ENCODE measurements at regions not wholly inside any gene's neighbourhood (a gene's known extent, or its start where the extent isn't known, plus 50 kb on each side); places are given as distances from the start of the nearest gene placed in this dataset.

DNA sequence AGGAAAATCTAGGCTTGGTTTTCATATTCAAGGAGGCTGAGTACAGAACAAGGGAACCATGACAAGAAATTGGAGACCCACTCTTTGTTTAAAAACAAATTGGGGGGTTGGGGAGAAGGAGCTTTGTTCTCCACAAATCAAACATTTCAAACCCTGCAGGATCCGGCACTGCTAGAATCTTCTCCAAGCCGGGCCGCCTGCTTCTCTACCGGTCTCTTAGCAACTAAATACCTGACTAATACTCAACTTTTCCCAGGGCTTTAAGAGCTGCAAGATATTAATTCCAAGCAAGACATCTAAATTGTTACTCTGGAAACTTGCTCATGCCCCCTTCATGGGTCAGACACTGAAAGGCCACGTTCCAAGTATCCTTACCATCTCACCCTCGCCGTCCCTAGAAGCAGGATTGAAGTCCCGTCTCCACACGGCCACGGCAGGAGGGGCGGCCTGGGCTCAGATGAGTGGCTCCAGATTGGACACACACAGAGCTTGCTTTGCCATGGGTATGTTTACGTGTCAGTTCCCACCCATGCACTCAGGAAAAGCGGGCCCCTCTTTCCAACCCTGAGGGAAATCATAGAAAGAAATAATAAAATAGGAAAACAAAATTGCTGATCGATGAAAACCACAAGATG, 126.4 kb upstream of the CDH4 start:
- no peak for DNase-seq (ENCODE audit: low spot score)

DNA sequence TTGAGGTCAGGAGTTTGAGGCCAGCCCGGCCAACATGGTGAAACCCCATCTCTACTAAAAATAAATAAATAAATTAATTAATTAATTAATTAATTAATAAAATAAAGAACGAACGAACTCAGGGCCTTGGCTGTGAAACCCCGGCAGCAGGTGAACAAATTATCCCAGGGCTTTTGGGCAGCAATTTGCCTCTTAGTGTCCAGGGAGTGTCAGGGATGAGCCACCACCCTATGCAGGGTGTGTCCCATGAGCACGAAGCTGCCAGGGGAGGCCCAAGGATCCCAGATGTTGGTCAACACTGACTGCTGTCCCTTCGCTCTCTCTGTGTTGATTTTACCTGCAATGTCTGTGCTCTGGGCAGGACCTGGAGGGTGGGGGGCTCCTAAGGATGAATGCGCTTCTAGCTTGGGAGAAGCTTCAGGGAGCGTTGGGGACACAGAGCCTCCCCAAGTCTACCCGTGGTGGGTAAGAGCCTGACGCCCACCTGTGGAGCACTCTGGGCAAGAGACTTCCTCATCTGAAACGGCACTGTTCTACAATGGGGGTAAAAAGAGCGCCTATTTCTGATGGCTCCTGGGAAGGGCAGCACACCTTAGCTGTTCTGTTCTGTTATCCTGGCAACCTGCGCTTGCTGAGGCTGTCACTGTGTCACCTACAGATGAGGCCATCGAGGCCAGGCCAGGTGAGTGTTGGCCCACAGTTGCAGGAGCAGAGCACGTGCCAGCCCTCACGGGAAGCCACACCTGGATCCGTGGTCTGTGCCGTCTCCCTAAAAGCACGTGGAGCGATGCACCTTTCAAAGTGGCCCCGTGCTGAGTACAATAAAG, 125.5 kb upstream of the CDH4 start:
- no peak for DNase-seq (ENCODE audit: low spot score)

DNA sequence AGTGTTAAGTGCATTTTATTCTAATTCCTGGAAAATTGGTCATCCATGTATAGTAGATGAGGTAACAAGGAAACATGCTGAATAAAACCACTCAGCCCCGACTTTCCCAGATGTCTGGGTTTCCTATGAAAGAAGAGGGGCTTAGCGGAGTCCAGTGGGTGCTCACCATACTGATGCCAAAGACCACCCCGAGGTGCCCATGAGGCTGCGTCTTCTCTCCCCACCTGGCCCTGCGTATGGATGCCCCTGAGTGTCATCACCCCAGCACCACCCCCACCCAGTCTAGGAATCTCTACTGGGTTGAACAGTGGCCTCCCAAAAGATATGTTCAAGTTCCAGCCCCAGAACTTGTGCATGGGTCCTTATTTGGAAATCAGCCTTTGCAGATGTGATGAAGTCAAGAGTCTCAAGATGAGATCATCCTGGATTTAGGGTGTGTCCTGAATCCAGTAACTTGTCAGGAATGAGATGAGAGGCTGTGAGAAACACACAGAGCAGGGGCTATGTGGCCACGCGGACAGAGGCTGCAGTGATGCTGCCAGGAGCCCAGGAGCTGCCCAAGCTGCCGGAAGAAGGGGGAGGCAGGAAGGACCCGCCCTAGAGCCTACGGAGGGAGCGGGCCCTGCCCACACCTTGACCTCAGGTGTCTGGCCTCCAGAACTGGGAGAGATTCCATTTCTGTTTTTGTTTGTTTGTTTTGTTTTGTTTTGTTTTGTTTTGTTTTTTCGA, 124.6 kb upstream of the CDH4 start:
- DNase-seq (ENCODE audit: low spot score) = no peak

DNA sequence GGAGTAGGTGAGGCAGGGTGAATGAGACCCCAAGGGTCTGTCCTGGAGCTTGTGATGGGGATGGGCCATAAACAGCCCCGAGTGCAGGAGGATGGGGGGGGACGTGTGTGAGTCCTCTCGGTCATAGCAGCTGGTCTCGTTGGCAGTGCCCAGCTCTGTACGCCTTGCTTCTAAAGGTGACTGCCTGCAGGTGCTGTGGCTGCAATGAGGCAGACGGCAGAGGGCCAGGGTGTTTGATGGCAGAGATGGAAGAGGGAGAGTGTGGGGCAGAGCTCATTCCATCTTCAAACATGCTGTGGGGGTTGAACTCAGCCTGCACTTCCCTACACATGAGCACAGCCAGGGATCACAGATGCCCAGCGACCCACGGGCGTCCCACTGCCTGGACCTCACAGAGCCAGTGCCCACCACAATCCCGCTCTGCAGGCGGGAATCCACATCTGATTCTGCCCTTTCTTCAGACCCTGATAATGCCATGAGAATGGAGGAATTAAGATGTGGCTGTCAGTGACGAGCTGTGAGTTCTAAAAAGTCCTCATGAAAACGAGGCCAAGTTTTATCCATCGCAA, 123.3 kb upstream of the CDH4 start:
- no peak for DNase-seq (ENCODE audit: low spot score)

DNA sequence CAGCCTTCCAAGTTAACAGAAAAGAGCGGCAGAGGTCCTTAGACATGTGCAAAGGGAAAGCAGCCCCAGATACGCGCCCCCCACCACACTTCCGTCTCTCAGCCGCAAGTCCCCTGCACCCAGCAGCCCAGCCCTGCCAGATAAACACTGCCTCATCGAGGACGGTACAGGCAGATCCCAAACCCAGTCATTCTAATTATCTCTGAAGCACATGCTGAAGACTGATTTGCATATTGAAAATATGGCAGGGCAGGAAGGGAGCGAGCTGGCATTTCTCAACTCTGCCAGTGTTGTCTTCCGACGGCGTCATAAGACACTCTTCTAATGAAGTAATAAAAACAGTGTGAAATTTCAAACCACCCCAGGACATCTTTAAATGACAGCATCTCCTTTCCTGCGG, 122.8 kb upstream of the CDH4 start:
- DNase-seq (ENCODE audit: low spot score) = no peak

DNA sequence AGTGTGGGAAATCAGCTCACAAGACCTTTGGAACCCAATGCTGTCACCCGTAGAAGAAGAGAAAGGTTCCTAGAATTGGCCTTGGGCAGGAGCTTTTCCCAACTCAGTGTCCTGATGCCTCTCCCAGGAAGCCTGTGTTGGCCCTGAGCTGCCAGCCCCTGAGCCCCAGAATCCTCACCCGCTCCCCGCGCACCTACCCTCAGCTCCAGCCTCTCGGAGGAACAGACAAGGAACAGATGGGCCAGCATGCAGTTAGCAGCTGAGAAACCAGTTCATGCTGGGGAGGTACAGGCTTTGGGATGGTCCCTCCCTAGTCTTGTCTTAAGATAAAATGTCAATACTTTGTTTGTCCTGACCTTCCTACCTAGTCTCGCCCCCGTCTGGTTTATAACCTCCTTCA, 121.9 kb upstream of the CDH4 start:
- DNase-seq (ENCODE audit: low spot score) = no peak

DNA sequence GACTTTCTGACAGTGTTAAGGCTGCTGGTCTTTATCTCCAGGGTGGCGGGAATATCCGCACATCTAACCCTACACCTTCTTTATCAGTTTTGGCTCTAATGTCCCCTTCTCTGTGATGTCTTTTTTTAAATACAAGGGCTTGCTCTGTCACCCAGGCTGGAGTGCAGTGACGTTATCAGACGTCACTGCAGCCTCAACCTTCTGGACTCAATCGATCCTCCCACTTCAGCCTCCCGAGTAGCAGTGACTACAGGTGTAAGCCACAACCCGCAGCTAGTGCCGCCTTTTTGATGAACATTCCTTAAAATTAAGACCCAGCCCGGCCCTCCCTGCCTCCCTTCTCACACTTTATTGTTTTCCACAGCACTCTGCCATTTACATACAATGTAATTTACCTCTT, 120.1 kb upstream of the CDH4 start:
- DNase-seq (ENCODE audit: low spot score) = no peak

DNA sequence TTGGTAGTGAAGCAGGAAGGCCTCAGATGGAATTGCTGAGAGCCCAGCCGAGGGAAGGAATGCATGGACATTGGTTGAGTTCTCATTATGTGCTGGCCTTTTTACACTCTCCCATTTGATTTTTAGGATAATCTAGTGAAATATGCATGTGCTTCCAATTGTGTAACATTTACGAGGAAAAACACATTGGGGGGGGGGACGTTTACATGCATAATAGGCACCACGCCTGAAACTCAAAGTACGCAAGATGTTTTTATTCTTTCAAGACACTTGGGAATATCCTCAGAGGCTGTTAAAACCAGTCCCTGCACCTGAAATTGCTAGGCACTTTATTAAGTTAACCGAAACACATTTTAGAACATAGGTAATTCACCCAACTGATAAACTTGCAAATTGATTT, 118.5 kb upstream of the CDH4 start:
- no peak for DNase-seq (ENCODE audit: low spot score)

DNA sequence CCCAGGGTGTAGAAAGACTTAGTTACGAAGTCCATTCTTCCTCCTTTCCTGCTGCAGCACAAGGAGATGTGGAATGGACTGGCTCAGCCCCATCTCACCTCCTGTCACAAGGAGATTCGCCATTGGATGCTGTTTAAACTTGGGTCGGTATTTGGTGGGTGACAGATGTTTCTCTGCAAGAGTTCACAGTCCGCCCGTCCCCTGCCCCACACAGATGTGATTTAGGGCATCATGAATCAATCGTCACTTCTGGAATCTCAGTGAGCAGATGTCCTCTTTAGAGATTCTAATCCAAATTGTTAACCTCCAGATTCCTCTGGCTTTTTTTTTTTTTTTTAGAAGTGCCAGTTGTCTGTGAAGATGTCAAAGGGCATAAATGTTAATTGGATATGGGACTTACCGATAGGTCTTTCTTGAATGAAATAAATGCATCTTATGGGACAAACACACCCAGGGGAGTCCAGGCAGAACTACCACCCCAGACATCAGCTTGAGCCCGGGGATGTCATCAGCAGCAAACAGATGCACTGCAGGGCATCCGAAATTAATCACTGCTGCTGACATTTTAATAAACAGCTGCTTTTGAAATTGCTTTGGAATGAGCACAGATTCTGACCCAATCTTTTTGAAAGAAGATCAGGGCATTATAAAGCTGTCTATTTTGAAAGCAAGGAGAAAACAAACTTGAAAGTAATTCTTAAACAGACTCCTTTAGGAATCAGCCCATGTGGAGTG, 117.6 kb upstream of the CDH4 start:
- no peak for DNase-seq (ENCODE audit: low spot score)

DNA sequence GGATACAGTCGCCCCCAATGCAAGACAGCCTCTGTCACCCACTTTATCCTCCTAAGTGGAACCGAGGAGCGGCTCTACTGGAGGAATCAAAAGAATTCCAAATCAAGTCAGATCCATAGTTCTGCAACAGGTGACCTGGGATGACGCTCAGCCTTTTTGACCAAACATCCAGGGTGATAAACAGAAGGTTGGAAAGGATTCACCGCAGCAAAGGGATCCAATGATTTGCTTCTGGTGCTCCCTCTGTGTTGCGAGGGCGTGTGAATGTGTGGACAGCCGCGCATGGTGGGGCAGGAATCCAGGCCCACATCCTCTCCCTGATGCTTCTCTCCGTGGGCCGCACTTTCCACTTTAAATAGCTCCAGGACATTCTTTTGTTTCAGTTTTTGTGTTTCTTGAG, 116.8 kb upstream of the CDH4 start:
- DNase-seq (ENCODE audit: low spot score) = no peak

DNA sequence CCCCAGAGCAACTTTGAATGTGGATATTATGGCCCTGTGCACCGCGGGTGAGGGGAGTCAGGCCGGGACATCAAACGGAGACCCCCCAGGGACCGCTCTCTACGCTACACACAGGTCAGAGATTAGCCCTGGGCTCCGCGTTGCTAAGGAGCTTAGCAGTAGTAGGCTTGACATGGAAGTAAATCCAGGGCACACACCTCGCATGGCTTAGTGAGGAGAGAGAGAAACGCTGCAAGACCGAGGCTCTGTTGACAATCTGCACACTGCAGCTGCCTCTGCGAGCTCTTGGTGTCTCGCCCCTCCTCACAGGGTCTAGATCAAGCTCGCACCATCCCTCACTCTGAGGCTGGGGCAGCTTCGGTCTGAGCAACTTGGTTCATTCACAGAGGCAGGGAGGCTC, 116.1 kb upstream of the CDH4 start:
- no peak for DNase-seq (ENCODE audit: low spot score)

DNA sequence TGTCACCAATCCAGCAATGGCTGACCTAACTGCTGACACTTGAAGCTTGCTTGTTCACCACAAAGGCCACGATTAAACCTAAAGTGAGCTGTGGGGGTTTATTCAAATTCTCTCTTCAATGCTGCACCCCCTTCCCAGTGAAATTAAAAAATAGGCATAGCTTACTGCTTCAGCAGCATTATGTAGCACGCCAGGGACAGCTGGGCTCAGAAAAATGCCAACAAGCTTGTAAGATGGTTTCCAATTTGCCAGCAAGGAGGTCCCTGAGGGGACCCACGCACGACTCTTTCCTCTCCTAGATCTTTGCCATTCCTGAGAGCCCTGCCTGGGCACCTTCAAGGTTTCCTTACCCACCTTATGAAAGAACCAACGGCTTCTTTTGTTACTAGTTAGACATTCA, 113.5 kb upstream of the CDH4 start:
- no peak for DNase-seq (ENCODE audit: low spot score)

DNA sequence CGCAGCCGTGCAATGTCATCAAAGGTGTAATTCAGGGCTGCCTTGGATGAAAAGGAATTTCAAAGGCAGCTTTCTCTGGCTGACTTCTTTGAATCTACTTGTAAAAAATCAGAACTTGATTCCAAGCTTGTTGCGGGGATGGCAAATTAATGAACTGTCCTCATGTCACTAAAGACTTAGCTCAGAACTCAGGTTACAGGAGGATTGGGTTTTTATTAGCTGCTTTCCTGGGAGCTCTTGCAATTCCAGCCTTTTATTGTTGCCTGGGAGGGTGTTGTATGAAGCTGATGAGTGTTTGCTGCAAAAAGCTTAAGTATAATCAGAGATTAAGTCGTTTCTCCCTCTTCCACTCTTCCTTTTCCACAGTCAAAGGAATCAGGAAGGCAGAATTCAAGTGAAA, 113.0 kb upstream of the CDH4 start:
- DNase-seq (ENCODE audit: low spot score) = no peak

DNA sequence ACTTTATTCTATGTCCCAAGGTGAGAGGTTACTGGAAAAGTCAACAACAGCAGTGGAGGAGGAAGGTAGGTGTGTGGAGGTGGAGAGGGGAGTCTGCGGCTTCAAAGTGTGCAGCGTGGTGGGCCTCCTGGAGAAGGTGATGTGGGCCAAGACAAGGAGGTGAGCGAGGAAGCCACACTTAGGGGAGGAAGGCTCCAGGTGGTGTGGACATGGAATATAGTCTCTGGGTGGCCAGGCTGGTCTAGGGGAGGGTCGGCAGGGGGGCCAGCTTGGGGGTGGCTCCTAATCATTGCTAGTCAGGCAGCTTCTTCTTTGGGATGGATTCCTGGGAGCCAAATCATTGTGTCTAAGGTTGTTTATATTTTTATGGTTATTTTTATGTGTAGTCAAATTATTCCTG, 111.5 kb upstream of the CDH4 start:
- DNase-seq (ENCODE audit: low spot score) = no peak

DNA sequence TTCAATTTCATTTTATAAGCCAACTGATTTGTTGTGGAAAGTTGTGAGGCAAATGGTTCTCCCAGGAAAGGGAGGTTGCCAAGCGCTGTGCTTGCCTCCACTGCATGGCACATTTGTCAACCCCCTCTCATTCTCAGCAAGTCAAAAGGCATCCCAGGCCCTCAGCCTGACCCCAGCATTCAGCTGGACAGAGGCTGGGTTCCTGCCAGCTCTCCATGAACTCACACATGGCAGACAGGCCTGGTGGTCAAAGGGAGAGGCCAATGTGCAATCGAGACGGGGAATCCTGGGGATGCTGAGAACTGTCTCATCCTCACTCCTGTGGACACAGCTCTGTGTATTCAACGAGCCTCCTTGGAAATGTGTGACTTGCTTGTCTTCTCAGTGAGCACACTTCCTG, 106.0 kb upstream of the CDH4 start:
- no peak for DNase-seq (ENCODE audit: low spot score)

DNA sequence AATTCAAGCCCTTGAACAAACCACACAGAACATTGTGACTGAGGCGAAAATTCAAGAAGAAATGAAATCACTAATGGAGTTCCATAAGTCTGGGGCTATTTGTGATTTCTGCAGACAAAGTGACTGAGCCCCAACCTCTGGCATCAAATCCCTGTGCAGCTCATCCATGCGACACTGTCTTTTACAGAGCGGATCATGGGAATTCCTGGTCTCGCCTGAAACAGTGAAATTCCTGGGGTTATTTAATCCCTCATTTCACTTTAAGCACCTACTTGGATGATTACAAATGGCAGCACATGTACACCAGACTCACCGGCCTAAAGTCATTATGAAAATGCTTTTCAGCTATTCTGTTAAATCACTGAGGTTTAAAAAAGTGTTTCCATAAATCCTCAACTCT, 102.4 kb upstream of the CDH4 start:
- no peak for DNase-seq (ENCODE audit: low spot score)

DNA sequence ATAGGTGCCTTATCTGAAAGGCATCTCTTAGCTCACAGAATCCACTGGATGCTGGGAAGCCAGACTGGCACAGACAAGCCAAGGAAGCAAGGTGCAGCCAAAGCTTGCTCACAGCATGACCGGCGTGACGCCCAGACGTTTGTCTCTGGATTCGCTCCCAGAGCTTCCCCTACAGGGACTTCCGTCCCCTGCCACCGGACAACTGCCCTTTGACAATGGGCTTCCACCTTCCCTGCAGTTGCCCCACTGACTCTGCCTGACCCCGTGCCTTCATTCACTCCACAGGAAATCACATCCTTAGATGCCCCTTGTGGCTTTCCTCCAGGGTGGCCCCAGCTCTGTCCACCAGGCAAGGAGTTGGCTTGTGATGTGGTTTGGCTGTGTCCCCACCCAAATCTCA, 94.8 kb upstream of the CDH4 start:
- DNase-seq (ENCODE audit: low spot score) = no peak

DNA sequence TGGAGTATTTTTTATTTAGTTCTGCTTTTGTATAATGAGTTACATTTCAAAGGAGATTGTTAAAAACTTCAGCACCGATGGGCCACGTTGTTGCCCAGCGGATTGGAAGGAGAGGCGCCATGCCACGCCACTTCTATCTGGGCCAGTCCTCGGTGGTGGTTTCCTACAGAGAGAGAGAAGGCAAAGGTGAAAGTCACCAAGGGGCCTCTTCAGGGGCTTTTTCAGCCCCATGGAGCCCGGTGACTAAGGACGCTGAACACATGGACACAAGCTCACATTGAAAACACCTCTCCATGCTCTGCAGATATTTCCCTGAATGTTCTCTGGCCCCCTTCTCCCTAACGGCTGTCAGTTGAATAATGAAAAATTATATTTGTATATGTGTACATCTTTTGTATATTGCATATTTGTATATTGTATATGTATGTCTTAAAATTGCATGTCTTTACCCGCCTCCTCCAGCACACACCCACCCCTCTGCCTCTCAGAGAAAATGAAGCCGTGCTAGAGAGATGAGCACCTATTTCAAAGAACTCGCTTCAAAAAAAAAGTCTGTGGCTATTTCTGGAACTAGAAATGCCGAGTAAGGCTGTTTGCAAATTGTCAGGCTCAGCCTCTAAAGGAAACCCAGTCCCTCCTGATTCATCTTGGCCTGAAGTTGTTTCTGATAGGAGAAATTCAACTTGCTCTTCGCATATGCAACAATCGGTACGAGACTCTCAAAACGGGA, 91.9 kb upstream of the CDH4 start:
- no peak for DNase-seq (ENCODE audit: low spot score)

DNA sequence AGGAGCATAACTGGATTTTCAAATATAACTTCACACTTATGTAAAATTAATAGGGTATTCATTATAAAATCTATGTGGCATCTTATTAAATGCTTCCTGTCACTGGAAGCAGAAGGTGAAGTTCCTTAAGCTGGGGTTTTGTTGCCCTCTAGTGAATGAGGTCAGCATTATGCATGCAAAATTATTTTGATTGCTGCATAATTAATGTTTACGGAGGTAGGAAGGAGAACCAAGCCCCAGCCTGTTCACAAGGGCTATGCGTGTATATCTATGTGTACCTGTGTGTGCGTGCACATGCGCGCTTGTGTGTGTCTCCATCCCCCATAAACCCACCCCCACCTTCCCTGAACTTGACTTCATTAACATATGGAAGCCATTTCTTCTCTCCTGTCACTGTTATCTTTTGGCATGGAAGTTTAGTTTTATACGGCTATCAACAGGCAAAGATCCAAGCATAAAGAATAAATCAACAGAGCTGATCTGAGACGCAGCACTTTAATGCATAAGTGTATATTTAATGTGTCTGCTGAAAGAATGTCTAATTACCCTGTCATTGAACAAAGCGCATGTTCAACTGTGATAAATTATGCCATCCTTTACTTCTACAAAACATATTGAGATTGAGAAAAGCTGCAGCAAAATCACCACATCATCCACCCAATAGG, 90.2 kb upstream of the CDH4 start:
- DNase-seq (ENCODE audit: low spot score) = no peak

DNA sequence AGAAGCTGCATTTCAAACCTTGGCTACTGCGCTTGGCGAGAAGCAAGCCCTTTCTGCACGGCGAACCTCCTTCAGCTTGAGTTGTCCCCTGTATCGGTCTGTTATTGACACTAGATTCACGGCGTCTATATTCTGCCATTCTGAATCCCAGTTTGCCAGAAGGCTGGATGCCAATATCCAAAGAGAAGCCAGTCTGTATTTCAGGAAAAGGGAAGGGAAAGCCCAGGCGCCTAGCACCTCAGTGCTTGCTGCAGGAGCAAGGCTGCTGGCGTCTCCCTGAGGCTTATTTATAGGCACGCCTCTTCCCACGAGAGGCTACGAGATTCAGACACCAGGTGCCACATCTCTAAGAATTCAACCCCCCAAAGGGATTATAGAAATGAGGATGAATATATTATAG, 89.6 kb upstream of the CDH4 start:
- DNase-seq (ENCODE audit: low spot score) = no peak

DNA sequence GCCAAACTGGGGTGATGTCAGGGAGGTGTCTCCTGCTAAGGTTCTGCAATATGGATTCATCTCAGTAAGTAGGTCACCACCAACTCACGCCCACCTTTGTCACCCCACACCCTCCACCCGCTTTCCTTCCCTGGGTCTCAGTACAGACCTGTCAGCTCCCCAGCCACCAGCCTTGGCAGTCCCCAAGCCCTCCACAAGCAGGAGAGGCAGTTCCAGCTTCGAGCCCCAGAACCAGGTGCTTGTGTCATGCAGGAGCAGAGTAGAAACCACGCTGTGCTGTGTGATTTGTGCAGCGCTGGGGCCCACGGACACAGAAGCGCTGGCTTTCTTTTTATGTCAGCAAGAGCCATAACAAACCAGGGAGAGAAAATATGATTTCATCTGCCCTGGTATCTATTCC, 89.0 kb upstream of the CDH4 start:
- DNase-seq (ENCODE audit: low spot score) = no peak

Data from CD4-positive, alpha-beta T cell treated with Interleukin-6 at 100 ng/mL for 8 hours (primary cell).